ENCODE measurements at regions not wholly inside any gene's neighbourhood (a gene's known extent, or its start where the extent isn't known, plus 50 kb on each side); places are given as distances from the start of the nearest gene placed in this dataset.

GRCh38 chr9:16213781-16214515 lies 656.5 kb downstream of the BNC2 start:
- TF ChIP-seq CTCF (IDR thresholded peaks at IDR 0.05; ENCODE audit: low read length) (no peak), EZH2 (IDR thresholded peaks at IDR 0.05; ENCODE audit: borderline replicate concordance, low read length) (no peak)

All from OCI-LY1 (cell line).